HG03064 (cell line): ENCODE measurements at regions not wholly inside any gene's neighbourhood (a gene's known extent, or its start where the extent isn't known, plus 50 kb on each side); places are given as distances from the start of the nearest gene placed in this dataset.
A peak's percentile ranks its signal among the peaks of the same experiment; 100 is the strongest.
"Not testable (repeated sequence)": the region's sequence is repeated elsewhere in the genome, so short reads cannot be mapped to it uniquely, and the experiment has no call there.

Experiments used
- ATAC-seq: cut with Tn5 transposase; IDR thresholded peaks from one replicate; pipeline ENCODE4 v1.9.1; 2021; ENCODE audit warnings: low read depth; ENCODE audit not compliant: unreplicated experiment

DNA sequence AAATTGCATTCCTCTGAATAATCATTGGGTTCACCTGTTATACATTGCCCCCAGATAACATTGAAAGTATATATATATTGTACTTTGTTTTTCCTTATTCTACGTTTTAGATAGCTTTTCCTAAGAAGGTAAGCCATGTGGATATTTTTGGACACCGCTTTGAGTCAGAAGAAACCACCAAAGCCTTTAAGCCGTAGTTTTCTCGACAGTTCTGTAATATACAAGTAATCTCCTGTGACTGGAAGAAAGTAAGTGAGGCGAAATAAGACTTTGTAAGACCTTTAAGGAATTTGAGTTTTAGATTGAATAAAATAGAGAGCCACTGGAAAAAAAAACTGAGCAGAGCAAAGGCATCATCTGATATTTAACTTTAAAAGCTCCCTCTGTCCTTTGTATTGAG, 1092.0 kb downstream of the DIPK2A start:
- no peak for ATAC-seq

DNA sequence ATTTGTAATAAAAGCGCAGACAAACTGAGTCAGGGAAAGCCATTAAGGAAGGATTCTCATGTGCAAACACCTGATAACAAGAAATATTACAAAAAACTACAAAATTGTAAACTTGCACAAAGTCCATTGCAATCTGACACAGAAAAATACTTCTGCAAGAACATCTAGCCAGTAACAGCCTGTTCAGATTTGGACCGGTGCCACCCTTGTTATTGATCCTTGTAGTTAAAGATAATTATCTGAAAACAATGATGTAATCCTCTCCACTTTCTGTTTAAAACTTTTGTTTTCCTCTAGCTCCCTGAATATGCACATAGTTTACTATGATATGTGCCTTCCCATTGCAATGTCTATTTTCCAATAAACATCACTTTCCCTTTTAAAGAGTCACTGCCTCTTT, 1090.2 kb downstream of the PLOD2 start:
- no peak for ATAC-seq

DNA sequence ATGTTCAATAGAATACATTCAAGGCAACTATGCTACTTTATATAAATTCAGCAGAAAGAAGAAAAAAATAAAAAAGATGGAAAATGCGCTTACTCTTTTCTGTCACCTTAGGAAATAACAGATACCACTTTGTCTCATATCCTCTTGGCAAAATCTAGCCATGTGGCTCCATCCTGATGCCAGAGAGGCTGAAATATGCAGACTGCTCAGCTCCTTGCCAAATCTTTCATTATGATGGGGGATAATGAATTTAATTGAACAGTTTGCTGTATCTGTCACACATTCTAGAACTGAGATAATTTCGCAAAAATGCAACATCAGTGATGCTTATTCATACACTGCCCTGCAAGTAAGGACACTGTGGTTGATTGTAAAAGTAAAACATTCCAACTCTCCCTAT, 1081.5 kb downstream of the PLOD2 start:
- ATAC-seq: no peak

DNA sequence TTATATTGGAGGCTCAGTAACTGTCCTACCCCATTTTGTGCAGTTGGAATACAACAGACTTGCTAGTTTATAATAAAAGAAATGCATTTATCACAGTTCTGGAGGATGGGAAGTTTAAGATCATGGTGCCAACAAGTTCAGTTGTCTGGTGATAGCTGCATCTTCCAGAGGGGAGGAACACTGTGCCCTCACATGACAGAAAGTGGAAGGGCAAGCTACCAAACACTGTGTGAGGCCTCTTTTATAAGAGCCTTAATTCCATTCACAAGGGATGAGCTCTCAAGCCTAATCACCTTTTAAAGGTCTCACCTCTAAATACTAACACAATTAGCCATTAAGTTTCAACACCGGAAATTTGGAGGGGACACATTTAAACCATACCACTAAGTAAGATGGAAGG, 1073.9 kb downstream of the PLOD2 start:
- no peak for ATAC-seq

DNA sequence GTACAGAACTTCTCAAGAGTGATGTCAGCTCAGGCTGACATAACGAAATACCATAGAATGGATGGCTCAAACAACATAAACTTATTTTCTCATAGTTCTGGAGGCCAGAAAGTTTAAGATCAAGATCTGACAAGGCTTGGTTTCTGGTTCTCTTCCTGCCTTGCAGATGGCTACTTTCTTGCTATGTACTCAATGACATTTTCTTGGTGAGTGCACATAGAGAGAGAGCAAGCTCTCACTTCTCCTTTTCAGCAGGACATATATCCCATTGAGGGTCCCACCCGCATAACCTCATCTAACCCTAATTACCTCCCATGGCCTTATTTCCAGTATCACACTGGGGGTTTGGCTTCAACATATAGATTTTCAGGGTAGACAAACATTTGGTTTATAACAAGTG, 1072.1 kb downstream of the PLOD2 start:
- ATAC-seq: peak; percentile 52

DNA sequence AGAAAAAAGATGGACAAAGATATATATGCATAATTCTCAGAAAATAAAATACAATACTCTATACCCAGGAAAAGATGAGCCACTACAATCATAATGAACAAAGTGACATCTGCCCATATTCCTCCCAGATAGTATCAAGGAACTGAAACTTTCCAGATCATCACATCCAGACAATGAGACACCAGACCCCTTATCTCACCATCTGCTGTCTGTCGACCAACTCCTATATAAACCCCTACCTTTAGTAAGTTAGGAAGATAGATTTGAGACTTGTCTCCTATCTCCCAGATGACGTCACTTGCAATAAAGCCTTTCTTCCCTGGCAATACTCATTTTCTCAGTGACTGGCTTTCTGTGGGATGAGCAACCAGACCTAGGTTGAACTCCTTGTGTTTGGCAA, 1071.6 kb downstream of the PLOD2 start:
- ATAC-seq: no peak

DNA sequence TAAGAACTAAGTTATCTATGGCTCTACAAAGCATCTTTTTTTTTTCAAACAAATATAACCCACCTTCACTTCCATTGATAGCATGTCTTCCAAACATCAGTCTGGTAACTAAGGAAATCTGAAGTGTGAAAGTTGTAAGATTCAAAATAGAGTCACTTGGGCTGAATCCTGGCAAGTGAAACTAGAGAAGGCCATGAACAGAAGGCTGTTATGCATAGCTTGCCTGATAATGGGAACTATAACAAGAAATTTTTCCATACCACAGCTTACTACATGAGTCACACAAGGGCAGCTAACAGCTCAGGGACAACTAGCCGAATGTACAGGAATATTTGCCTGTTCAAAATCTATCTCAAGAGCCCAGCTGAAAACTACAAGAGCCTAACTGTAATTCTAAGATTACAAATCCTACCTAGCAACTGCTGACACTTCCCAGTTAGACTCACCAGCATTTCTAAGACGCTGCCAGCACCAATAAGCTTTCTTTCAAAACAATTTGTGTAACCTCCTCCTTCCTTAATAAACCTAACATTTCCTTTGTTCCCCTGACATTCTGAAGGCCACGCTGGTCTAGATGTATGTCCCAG, 1066.5 kb downstream of the PLOD2 start:
- no peak for ATAC-seq

DNA sequence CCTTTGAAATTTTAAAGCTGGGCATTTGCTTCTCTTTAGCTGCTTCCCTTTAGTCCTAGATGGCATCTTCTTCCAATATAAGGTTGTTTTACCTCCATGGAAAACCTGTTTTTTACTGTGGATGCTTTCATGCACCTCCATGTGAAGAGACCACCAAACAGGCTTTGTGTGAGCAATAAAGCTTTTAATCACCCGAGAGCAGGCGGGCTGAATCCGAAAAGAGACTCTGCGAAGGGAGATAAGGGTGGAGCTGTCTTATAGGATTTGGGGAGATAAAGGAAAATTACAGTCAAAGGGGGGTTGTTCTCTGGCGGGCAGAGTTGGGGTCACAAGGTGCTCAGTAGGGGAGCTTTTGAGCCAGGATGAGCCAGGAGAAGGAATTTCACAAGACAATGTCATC, 1049.8 kb downstream of the PLOD2 start:
- ATAC-seq: not testable (repeated sequence)

DNA sequence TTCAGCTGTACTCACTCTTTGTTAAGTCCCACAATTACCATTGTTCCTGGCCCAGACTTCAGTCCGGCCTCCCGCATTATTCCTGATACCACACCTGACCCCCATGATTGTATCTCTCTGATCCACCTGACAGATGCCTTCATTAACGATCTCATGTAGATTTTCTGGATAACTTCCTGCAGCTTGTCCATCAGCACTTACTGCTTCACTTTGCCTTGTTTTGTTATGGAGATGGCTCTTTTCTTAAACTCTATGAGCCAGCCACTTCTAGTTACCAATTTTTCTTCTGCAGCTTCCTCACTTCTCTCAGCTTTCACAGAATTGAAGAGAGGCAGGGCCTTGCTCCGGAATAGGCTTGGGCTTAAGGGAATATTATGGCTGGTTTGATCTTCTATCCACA, 1044.2 kb downstream of the PLOD2 start:
- no peak for ATAC-seq

DNA sequence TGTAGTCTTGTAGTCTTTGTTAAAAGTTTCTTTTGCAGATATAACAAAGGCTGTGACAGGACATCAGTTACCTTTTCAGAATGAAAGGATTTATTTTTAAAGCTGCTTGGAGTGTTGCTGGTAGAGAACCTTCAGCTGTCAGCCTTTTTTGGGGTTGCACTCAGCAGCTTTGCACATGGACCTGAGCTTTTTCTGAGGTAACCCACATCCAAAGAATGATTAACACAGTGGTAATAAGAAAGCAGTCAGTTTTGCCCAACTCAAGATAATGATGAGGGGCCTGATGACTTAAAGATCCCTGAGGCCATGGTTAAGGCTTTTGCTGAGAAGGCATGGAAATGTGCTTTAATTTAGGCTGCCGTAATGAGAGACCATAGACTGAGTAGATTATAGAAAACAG, 1042.7 kb downstream of the PLOD2 start:
- ATAC-seq: peak; percentile 65

DNA sequence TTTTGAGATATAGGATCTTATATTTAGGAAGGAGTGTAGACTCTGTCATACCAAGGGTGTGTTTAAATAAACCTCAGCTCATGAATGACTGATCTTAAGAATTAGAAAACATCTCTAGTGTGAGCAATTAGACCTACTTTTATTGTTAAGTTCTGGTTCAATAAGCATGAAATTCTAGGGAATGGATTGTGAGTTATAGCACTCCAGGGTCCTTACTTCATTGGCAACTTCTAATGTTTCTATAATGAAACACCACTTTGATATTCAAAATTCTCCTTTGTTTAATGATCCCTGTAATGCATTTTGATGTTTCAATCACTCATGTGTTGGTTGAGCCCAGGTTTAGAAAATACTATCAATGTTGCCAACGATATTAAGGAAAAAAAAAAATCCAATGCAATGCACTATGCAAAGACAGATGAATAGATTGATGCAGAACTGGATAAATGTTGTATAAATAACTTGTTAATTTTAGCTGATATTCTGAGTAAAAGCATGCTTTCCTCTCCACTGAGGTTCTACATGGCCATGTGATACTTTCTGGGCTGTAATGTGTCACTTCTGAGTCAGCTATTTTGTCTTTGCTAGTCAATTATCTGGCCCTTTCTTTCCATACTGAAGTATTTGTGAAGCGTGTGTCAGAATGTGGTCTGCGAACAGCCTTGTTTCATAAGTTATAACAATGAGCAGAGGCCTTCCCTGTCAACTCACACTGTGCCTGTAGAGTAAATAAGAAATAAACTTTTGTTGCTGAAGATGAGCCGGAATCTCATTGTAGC, 1035.9 kb downstream of the PLOD2 start:
- no peak for ATAC-seq

DNA sequence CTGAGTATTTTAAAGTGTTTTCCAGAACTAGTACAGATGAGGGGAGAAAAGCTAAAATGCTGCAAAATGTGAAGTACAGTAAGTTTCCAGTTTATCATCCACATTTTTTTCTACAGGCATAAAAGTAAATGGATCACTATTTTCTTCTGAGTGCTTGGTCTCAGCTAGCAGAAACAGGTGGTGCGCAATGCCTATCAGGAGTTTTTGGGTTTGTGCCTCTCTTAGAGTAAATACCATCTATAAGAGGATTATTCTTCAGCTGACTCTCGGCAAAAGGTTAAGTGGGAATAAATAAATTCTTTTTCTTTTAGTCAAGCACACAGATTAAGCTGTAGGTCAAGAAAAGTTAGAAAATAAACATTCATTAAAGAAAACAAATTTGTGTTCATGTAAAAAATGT, 1027.7 kb downstream of the PLOD2 start:
- no peak for ATAC-seq

DNA sequence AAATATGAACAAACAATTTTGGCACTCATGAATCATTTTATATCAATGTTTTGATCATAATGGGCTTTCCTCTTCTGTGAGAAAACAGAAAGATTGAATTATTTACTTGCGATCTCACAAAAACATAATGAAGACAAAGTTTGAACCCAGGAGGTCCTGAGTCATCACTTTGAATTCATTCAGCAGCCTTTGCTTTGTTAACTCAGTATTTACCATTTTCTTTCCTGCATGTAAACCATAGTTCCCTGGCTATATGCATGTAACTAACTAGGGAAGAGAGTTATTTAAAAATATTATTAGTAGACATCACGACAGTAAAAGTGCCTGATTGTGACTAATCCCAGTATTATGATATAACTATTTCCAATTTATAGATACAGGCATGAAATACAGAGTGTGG, 1026.2 kb downstream of the PLOD2 start:
- ATAC-seq: no peak

DNA sequence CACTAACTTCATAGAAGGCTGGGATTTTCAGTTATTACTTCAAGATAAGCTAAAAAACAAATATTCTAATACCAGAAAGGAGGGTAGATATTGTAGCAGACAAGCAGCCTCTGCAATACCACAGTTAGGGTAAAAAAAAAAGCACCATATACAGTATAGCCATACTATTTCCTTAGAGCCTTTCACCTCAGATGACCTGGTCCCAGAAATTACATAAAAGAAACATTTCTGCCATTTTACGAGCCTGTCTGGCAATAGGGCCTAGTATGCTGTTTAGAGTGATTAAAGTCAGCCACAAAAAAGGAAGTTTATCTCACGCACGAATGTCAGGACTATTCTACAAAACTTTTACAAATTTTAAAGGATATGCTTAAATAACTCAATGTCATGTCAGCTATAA, 1016.6 kb downstream of the PLOD2 start:
- no peak for ATAC-seq

DNA sequence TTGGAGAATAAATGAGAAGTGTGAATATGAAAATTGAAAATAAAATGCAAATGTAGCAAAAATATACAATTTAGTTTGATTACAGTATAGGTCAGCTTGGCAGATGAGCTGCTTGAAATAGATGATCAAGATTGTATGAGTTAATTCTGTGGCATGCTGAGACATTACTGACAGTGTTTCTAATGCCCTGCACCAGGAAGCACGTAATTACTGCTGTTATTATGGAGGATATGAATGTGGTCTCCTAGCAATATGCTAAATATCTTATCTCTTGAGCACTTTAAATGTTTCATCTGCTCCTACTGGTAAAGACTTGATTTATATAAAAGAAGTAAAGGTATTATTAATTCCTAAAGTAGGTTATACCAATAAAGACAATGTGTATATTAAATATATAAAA, 1015.5 kb downstream of the PLOD2 start:
- ATAC-seq: no peak

DNA sequence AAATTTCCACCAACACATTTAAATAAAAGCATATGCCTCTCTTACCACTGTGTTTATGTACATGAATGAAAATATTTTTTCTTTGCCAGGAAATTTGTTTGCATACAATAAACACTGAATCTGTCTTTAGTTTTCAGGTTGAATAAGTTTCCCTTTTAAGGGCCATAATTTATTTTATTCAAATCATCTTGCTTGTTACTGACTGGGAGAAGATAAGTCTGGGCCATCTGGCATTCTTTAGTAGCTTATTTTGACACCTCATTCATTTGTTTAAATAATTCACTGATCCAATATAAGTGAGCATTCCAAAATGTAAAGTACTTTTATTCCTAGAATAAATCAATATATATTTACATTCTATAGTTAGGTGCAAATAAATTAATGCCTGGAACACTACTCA, 1001.3 kb downstream of the PLOD2 start:
- no peak for ATAC-seq

DNA sequence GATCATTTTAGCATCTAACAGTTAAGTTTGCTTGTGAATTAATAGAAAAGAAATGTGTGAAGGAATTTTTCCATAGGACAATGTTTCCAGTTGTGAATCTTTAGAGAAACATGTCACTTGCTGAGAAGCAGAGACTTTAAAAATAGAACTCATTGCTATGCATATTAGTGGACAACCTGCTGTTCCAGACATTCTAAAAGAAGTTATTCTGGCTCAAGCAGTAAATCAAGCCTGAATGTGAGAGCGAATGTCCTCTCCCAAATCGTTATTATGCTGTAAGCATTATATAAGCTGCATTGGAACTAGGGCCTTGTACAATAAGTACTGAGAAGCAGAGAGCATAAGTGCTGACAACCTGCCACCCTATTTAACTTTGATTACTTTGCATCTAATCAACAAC, 990.9 kb downstream of the PLOD2 start:
- no peak for ATAC-seq

DNA sequence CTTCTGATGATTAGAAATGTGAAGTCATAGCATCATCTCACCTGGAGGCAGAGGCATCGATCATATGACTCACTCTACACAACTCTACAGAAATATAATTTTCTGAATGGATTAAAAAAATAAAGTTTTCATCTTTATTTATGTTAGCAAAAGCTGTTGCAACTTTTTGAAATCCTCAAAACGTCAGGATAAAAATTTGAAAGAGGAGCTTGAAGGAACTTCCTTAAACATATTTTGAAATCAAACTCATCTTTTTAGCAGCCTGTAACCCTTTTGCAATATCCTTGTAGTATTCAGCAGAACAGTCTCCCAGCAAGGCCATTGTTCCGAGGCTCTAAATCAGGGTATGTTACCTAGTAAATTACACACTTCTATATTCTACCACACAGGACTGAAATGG, 985.4 kb downstream of the PLOD2 start:
- ATAC-seq: no peak

DNA sequence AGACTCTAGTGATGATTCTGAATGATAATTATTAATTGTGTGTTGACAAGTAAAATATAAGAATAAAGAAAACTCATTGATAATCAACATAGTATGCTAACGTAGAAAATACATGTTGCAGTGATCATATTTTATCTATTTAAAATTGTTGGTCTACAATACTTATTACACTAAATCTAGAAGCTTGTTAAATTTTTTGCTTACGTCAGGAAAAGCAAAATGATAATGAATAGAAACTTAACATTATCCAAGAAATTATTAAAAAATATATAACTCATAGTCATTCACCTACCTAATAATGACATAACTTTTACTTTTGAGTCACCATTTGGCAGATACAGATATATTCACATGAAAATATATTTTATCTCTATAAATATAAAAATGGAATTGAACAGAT, 984.1 kb downstream of the PLOD2 start:
- no peak for ATAC-seq

DNA sequence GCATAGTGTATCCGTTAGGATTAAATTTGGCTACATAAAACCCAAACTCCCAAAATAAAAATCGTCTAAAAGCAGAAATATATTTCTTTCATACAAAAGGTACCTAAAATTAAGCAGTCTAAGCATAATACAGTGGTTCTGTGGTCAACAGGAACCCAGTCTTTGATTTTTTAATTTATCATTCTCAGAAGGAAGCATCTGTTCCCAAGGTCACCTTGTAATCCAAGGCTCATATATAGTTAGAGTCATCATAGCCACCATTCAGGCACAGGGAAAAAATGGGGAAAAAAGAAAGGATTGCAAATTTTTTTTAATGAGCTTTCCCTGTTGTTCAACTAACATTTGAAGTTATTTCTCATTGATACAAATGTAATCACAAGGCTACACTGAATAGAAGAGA, 983.2 kb downstream of the PLOD2 start:
- no peak for ATAC-seq

DNA sequence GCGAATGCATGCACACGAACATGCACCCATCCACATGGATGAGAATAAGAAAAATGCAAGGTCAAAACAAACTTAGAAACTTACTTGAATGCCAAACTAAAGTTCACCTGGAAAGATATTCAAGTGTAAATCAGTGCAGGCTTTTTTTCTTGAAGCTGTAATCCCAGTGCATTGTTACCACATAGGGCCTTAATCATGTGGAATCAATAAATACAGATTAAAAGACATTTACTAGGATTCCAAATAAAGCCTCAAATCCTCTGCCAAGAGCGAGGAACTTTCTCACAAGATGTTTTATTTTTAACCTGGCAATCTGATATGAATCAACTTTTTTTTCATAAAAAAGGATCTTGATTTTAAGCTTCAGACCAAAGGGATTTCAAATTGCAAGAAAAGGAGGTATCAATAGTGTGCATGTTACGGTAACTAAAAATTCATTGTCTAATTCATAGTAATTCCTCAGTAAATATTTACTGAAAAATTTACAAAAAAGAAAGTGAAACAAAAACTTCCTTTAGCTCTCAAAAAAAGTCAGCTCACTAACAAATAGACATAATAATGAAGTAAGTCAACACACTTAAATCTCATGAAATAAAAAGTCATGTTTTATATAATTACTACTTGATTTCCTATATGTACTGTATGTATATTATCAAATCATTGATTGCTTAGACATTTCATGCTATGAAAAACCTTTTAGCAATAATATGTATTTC, 978.6 kb downstream of the PLOD2 start:
- no peak for ATAC-seq

DNA sequence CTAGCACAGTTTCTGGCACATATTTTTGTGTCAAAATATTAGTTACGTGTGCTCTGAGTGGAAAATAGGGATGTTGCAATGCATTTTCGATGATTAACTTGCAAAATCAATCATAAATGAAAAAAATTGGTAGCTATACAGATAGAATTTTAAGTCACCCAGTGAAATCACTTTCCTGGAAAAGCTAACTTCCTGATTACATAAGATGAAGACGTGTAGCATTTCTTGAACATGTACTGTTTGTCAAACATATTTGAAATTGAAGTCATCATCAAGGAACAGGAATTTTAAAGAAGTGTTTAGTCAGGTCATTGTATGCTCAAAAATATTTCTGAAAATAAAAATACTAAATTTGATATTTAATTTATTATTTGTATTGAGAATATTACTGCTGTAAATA, 977.7 kb downstream of the PLOD2 start:
- no peak for ATAC-seq
